ENCODE measurements at regions not wholly inside any gene's neighbourhood (a gene's known extent, or its start where the extent isn't known, plus 50 kb on each side); places are given as distances from the start of the nearest gene placed in this dataset.
"Not testable (repeated sequence)": the region's sequence is repeated elsewhere in the genome, so short reads cannot be mapped to it uniquely, and the experiment has no call there.

DNA sequence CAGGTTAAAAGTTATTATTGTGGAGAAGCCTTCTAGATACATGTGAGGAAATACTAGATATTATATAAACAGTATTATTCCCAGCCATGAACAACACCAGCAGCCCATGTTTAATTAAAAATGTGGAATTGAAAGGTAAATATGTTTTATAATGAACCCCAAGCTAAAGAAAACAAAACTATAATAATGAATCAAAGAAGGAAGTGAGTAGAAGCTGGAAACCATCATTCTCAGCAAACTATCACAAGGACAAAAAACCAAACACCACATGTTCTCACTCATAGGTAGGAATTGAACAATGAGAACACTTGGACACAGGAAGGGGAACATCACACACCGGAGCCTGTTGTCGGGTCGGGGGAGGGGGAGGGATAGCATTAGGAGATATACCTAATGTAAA, 167.6 kb upstream of the CXXC4 start:
- TF ChIP-seq, protein P1, sequence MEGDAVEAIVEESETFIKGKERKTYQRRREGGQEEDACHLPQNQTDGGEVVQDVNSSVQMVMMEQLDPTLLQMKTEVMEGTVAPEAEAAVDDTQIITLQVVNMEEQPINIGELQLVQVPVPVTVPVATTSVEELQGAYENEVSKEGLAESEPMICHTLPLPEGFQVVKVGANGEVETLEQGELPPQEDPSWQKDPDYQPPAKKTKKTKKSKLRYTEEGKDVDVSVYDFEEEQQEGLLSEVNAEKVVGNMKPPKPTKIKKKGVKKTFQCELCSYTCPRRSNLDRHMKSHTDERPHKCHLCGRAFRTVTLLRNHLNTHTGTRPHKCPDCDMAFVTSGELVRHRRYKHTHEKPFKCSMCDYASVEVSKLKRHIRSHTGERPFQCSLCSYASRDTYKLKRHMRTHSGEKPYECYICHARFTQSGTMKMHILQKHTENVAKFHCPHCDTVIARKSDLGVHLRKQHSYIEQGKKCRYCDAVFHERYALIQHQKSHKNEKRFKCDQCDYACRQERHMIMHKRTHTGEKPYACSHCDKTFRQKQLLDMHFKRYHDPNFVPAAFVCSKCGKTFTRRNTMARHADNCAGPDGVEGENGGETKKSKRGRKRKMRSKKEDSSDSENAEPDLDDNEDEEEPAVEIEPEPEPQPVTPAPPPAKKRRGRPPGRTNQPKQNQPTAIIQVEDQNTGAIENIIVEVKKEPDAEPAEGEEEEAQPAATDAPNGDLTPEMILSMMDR (IDR thresholded peaks at IDR 0.05), result not testable (repeated sequence)
- not testable (repeated sequence) for TF ChIP-seq POLR2A, EP300 (IDR thresholded peaks at IDR 0.05)
